AG20443 (cell line): ENCODE measurements at regions not wholly inside any gene's neighbourhood (a gene's known extent, or its start where the extent isn't known, plus 50 kb on each side); places are given as distances from the start of the nearest gene placed in this dataset.

Experiments
- DNase-seq: peaks from one replicate; pipeline ENCODE4 v3.0.0; 2012; ENCODE audit warnings: low spot score, mixed read lengths

DNA sequence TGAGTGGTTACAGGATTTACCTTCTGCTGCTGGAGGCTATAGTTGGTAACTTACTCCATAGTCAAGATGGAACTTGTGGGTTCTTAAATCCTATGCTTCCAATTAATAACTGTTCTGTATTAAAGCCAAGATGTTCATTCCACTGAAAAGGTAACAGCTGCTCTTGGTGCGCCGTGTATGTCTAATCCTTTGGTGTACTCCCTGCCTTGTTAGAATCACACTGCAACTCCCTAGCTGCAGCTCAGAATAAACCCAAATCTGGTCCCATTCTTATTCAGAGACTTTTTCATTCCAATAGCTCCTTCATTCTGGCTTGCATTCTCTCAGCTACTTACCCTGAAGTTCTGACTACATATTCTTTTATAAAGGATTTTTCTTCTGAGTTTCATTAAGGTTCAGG, 1355.5 kb downstream of the MAT2B start:
- no peak for DNase-seq

GRCh38 chr5:164861610-164862009, 1356.2 kb downstream of the MAT2B start:
- no peak for DNase-seq

- DNase-seq, result no peak
Measured at GRCh38 chr5:164868761-164869160, 1363.3 kb downstream of the MAT2B start.

GRCh38 chr5:164869325-164869724, 1363.9 kb downstream of the MAT2B start:
- no peak for DNase-seq

- no peak for DNase-seq
Measured at GRCh38 chr5:164876793-164877192, 1371.4 kb downstream of the MAT2B start.

- no peak for DNase-seq
Measured at GRCh38 chr5:164881442-164881841, 1376.0 kb downstream of the MAT2B start.

DNA sequence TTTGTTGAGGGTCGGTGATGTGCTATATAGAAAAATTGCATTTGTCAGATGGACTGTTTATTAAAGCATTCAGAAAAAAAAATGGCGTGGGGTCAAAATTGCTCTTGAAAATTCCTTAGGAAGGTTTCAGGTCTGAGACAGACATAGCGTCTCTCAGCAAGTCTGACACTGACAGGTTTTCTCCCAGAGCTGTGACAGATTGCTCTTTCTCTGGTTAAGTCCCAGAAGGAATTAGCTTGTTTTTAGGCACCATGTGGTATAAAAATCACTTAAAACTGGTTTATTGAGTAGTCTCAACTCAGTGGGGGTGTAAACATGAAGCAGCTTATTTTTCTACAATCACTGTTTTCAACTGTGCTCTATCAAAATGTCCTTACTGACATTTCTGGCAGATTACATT, 1379.8 kb downstream of the MAT2B start:
- DNase-seq, result no peak

- DNase-seq, result no peak
Measured at GRCh38 chr5:164893071-164893470, 1387.7 kb downstream of the MAT2B start.

GRCh38 chr5:164898705-164899104, 1393.3 kb downstream of the MAT2B start:
- DNase-seq, result no peak

- no peak for DNase-seq
Measured at GRCh38 chr5:164909673-164910072, 1404.3 kb downstream of the MAT2B start.

- no peak for DNase-seq
Measured at GRCh38 chr5:164921722-164922121, 1416.3 kb downstream of the MAT2B start.

DNA sequence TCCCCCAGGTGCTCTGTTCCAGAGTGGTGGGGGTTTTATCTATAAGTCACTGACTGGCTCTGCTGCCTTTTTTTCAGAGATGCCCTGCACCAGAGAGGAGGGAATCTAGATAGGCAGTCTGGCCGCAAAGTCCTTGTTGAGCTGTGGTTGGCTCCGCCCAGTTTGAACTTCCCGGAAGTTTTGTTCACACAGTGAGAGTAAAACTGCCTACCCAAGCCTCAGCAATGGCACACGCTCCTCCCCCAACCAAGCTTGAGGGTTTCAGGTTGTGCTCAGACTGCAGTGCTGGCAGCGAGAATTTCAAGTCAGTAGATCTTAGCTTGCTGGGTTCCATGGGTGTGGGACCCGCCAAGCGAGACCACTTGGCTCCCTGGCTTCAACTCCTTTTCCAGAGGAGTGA, 1428.6 kb downstream of the MAT2B start:
- DNase-seq, result no peak

DNA sequence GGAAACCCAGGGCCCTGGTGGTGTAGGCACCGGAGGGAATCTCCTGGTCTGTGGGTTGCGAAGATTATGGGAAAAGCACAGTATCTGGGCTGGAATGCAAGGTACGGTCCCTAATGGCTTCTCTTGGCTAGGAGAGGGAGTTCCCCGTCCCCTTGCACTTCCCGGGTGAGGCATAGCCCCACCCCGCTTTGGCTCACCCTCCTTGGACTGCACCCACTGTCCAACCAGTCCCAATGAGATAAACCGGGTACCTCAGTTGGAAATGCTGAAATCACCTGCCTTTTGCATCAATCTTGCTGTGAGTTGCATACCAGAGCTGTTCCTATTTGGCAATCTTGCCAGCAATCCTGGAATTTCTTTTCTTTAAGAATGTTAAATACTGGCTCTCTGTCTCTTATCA, 1429.1 kb downstream of the MAT2B start:
- no peak for DNase-seq

DNA sequence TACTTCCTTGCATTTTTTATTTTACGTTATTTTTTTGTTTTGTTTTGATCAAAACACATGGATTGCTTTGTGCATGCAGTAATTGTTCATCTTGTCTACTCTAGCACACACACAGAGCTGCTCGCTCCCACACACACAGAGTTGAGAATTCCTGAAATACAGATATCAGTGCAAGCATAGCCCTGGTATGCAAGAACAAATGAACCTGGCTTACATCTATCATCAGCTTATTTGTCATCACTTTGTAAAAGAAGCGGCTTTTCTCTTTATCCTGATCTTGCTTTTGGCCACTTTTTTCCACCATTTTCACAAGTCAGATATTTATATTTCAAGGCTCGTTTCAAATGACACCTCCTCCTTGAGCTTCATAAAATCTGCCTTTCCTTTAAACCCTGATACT, 1435.7 kb downstream of the MAT2B start:
- no peak for DNase-seq

DNA sequence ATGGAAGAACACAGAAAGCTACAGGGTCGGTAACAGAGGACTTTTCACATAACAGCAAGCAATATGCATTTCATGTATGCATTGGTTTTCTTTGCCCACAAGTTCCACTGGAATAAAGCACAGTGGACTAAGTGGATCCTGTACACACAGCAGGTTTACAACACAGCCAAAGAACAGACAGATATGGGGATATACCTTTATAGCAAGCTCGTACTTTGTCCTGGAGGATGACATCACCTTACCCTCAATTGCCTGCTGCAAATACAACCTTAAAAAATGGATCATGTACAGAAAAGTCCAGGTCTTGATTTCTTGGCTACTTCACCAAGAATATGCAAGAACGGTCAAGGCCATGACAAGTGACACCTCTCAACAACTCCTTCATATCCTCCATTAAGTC, 1445.5 kb downstream of the MAT2B start:
- DNase-seq, result no peak

GRCh38 chr5:164951570-164951969, 1446.2 kb downstream of the MAT2B start:
- no peak for DNase-seq

DNA sequence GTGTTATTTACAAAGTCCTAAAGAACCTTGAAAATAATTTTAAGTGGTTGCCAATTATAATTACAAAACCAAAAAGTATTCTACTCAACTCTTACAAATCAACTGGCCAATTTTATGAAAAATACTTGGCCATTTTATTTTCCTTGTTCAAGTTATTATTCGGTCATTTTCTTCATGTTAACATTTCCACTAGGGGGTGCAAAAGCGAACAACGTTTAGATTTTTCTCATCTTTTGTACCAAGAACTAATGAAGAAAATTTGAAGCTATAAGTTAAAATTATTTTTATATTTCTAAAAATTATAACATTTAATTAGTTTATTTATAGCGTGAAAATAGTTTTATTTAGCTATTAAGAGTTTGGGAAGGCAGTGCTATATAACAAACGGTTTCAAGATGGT, 1453.3 kb downstream of the MAT2B start:
- no peak for DNase-seq

DNA sequence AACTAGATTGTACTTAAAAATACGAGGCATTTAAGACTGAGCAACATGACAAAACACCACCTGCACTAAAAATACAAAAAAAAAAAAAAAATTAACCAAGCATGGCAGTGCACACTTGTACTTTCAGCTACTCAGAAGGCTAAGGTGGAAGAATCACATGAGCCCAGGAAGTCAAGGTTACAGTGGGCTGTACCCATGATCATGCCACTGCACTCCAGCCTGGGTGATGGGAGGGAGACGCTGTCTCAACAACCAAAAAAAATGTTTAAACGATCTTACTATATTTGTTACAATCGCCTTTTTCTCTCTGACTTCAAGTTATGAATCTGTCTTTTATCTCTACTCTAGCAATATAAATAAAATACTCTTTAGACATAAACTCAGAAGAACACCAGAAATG, 1454.3 kb downstream of the MAT2B start:
- no peak for DNase-seq

GRCh38 chr5:164962329-164962961, 1457.0 kb downstream of the MAT2B start:
- no peak for DNase-seq

- no peak for DNase-seq
Measured at GRCh38 chr5:164966611-164967010, 1461.2 kb downstream of the MAT2B start.

DNA sequence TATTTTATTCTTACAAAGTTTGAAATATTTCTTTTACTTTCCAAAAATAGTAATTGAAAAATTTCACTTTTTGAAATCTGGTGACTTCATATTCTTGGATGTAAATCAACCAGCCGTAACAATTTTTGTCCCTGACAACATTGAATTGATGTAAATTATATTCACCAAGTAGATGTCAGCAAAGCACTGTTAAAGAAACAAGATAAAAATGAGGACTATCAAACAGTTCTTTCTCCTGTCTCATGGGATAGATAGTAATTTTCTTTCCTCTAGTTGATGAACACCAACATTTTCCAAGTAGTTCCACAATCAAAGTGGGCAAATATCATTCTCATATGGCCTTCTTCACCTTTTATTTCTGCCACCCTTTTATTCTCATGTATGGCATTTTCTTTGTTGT, 1461.9 kb downstream of the MAT2B start:
- no peak for DNase-seq

GRCh38 chr5:164972973-164973372, 1467.6 kb downstream of the MAT2B start:
- DNase-seq, result no peak

DNA sequence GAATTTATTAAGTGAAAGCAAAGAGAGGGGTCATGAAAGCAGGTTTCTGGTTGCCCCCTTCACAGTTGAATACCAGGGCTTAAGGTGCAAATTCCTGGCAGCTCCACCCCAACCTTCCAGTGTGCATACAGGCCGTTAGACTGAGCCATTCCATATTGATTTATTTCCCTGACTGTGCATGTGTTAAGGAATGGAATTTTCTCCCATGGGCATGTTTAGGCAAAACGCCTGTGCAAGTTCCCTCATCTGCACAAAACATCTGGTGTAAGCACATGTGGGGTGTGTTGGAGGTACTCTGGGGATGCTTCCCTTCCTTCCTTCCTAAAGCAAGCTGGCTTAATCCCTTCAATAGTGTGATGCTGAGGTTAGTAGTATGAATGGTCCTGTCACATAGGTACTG, 1470.6 kb downstream of the MAT2B start:
- no peak for DNase-seq

GRCh38 chr5:164980480-164980879, 1475.1 kb downstream of the MAT2B start:
- DNase-seq, result no peak

DNA sequence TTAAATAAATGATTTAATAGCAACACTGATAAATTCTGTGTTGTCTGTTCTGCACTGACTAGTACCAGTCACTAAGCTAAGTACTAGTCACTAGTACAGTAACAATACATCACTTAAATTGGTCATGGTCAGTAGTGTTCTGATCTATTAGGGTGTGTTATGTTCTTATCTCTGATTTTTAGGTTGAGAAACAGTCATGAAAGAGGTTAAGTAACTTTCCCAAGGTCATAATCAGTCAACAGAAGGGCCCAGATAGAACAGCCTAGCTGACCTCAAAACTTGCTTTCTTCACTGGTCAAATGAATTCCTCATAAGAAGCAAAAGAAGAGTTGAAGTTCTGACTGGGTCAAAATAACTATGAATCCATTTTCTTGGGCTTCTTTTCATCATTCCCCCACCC, 1492.7 kb downstream of the MAT2B start:
- DNase-seq, result no peak
